GM11168 (cell line): ENCODE measurements at regions not wholly inside any gene's neighbourhood (a gene's known extent, or its start where the extent isn't known, plus 50 kb on each side); places are given as distances from the start of the nearest gene placed in this dataset.
"Not testable (repeated sequence)": the region's sequence is repeated elsewhere in the genome, so short reads cannot be mapped to it uniquely, and the experiment has no call there.

ENCODE experiments used
- in situ Hi-C: fragments of 300-500 bp; cut with MboI; formaldehyde crosslinking; loops from one replicate; pipeline ENCODE4 v1.12.0; 2022; ENCODE audit warnings: low sequenced_read_pairs; ENCODE audit not compliant: unreplicated experiment

- in situ Hi-C loops: no loop called here
These were observed 90.9 kb downstream of the MYCN start for GRCh38 chr2:16031058-16031847.

- in situ Hi-C loops: no loop called here
These were observed 90.1 kb downstream of the MYCN start for GRCh38 chr2:16030206-16031057.

GRCh38 chr2:16028644-16029043, 88.3 kb downstream of the MYCN start:
- in situ Hi-C loops: no loop called here

- in situ Hi-C loops: no loop called here
These were observed 86.6 kb downstream of the MYCN start for GRCh38 chr2:16026816-16027501.

- in situ Hi-C loops: no loop called here
These were observed 85.7 kb downstream of the MYCN start for GRCh38 chr2:16025876-16026640.

GRCh38 chr2:16025211-16025875, 85.0 kb downstream of the MYCN start:
- in situ Hi-C loops: no loop called here

GRCh38 chr2:16024628-16025027, 84.3 kb downstream of the MYCN start:
- in situ Hi-C loops: not testable (repeated sequence)

GRCh38 chr2:16023506-16024360, 83.4 kb downstream of the MYCN start:
- in situ Hi-C loops: no loop called here

- in situ Hi-C loops: no loop called here
These were observed 82.3 kb downstream of the MYCN start for GRCh38 chr2:16022548-16023240.

- in situ Hi-C loops: no loop called here
These were observed 81.4 kb downstream of the MYCN start for GRCh38 chr2:16021611-16022363.

GRCh38 chr2:16020389-16021008, 80.1 kb downstream of the MYCN start:
- in situ Hi-C loops: no loop called here

GRCh38 chr2:16019617-16020351, 79.4 kb downstream of the MYCN start:
- in situ Hi-C loops: no loop called here

GRCh38 chr2:16019060-16019480, 78.7 kb downstream of the MYCN start:
- in situ Hi-C loops: no loop called here

- in situ Hi-C loops: no loop called here
These were observed 78.1 kb downstream of the MYCN start for GRCh38 chr2:16018277-16019059.

- in situ Hi-C loops: no loop called here
These were observed 75.9 kb downstream of the MYCN start for GRCh38 chr2:16016282-16016681.

- in situ Hi-C loops: no loop called here
These were observed 75.5 kb downstream of the MYCN start for GRCh38 chr2:16015903-16016265.
